GM21381 (cell line): ENCODE measurements at regions not wholly inside any gene's neighbourhood (a gene's known extent, or its start where the extent isn't known, plus 50 kb on each side); places are given as distances from the start of the nearest gene placed in this dataset.

ENCODE experiments used
- ATAC-seq: cut with Tn5 transposase; IDR thresholded peaks from one replicate; pipeline ENCODE4 v1.9.1; 2021; ENCODE audit warnings: mild to moderate bottlenecking, moderate library complexity; ENCODE audit not compliant: unreplicated experiment

DNA sequence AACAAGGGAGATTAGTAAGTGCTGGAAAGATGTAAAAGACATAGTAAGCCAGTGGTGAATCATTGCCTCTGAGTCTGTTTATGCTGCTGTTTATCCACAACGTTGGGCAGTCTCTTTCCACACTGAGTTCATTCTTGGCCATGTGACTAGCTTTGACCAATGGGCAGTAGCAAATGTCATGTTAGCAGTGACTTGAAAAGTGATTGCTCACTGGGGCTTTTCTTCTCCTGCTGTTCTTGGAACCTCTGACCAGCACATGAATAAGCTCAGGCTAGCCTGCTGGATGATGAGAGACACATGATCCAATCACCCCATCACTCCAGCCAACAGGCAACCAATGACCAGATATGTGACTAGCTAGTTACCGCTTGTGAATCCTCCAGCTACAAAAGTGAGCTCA, 360.4 kb downstream of the SLC4A3 start:
- no peak for ATAC-seq

DNA sequence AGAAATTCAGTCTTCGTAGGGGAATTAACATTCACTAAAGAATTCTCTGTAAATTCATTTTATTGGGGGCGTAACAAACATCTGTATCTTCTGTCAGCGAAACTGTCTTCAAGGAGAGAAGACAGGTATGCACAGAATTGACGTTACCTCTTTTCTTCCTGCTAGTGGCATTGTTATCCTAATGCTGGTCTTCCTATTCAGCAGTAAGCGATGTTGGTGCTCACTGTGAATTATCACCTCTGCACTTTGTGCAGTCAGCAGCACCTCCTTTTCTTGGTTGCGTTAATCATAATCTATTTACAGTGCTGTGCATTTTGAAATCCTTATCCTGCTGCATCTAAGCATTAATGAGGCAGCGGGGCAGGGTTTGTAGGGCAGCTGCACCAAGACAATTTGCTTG, 362.3 kb downstream of the SLC4A3 start:
- no peak for ATAC-seq

DNA sequence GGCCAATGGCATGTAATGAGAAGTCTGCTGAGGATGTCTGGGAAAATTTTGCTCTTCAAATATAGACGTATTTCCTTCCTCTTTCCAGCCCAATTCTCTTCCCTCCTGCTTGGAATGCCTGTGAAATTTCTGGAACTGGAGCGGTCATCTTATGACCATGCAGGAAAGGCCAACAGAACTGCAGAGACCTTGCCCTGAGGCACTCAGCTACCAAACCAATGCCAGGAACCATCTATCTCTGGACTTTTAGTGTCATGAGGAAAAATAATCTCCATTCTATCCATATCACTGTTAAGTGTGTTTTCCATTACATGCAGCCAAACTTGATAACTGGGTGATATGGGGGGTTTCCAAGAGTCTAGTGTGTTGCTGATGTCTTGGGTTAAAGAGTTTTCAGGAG, 363.7 kb downstream of the SLC4A3 start:
- ATAC-seq, result no peak

DNA sequence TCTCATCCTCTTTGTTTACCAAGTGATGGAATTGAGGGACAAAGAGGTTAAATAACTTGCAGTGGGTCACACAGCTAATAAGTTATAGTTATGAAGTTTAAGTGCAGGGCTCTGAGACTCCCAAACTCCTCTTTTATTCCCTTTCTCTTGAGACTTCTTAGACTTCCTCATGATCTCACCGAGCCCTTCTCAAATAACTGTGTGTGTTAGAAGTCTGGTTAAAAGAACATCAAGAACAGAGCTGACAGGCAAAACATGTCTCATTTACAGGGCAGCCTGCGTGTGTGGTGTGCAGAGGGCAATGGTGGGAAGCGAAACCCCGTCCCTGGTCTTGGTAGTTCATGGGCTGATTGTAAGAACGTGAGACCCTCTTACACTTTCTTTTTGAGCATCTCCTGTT, 368.0 kb downstream of the SLC4A3 start:
- ATAC-seq, result no peak

DNA sequence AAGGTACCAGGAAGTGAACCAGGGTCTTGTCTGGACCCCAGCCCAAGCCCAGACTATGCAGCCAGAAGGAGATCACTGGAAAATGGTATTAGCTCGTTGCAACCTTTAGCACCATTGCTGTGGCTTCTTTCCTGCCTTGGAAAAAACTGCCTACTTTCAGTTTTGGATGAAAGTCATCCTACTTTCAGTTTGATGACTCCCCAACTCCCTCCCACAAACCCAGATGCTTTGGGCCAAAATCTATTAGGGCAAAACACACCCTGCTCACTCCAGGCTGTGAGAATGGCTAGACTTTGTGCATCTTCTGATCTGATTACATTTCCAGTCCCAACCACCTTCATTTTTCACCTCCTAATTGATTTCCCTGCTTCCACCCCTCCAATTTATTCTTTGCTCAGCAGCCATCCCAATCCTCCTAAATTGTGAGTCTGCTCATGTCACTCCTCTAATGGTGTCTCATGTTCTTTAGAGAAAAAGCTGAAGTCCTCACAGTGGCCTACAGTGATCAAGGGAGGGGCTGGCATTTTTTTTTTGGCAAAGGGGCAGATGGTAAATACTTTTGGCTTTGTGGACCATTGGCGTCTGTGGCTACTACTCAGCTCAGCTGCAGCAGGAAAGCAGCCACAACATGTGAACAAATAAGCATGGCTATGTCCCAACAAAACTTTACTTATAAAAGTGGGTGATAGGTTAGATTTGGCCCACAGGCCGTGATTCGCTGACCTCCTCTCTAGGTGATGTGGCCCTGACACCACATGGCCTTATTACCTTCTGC, 368.7 kb downstream of the SLC4A3 start:
- no peak for ATAC-seq

DNA sequence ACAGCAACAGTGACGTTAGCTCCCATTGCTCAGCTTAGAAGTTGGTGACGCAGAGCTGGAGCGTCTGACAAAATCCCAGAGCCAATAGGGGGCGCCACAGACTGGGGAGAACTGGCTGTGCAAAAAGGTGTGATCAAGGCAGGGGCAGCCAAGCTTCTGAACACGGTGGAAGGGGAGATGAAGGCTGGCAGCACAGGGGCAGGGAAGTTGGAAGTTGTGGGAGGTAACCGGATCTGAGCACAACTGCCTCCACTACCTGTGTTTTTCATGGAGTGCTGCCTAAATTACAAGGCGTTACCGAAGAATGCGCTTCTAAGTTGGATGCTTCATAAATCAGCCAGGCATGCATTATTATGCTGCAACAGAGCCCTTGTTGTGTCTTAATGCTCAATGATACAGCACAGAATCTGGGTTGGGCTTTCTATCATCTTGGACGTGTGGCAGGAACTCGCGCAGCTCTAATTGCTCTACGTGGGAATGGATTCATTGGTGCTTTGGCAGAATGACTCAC, 370.0 kb downstream of the SLC4A3 start:
- ATAC-seq, result no peak

DNA sequence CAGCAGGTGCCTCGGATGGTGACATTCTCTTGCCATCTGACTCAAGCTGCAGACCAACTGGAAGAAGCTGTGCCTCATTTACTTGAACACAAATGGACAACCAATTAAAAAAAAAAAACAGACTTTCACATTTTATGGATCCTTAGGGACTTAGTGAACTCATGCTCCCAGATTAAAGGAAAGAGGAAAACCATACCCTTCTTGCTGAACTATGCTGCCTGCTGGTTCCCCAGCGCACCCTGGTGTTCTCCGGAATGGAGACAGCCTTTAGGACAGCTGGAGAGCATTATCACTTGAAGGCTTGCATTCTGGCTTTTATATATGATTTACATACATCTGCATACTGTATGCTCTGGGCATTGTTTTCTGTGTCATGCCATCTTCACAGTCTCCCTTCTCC, 370.7 kb downstream of the SLC4A3 start:
- no peak for ATAC-seq

DNA sequence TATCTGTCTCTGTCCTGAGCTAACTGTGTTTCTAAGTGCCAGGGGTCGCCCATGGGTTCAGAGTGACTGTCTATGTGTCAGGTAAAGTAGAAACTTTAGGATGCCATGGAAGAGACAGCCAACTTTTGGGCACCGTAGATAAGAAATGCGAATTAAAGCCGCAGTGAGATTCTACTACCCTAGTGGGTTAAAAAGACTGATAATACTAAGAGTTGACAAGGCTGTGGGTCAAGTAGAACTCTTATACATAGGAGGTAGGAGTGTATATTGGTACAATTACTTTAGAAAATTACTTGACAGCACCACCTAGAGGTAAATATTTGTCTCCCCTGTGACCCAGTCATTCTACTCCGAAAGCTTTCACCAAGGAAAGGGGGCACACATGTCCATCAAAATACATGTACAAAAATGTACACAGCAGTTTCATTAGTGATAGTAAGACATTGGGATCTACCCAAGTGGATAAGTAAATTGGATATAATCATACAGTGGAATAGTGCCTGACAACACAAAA, 371.3 kb downstream of the SLC4A3 start:
- ATAC-seq, result no peak

DNA sequence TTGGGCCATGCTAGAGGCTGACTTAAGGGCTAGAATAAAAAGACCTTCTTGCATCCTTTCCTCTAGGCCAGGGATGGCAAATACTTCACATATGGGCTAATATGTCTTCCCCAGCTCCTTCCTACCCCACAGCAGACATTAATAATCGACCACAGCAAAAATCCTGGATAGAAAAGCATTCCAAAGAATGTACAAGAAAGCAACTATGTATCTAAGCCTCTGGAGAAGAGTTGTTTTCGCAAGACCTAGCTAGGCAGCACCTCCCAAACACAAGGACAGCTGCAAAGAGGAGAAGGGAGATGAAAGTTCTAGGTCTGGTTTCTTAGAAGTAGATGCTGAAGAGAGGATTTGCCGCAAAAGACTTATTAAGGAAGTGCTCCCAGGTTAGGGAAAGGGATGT, 372.6 kb downstream of the SLC4A3 start:
- ATAC-seq, result no peak

DNA sequence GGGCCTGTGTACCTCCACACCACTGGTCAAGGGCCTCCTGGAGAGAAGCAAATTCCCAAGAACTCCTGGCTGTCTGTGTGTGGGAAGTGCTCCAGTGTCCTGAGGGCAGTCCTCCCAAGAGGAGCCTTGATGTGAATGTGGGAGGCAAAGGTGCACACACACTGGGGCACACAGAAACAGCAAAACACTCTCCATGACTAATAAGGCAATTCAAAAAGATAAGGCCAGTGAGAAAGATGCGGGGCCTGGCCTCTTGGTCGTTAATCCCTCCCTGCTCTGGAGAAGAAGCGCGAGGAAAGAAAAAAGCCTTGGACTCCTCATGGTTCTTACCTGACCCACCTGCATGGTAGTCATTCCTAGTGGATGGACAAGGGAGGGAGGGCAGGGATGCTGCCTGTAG, 373.2 kb downstream of the SLC4A3 start:
- ATAC-seq, result no peak

DNA sequence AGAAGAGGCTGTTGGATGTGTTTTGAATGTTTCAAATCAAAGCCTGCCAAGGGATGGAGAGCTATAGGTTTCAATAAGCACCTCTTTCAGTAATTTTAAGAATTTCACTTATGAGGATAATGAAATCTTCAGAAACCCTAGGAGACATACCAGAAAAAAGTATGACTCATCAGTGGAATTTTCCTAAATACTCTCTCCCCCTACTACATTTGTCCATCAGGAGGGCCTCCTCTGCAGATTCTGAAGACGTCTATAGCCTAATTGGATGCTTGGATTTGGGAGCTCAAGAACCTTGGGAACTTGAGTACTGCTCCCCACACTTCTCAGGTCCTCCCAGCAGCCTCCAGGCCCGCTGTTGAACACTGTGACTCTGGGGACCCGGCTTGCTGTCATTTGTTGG, 374.3 kb downstream of the SLC4A3 start:
- no peak for ATAC-seq

DNA sequence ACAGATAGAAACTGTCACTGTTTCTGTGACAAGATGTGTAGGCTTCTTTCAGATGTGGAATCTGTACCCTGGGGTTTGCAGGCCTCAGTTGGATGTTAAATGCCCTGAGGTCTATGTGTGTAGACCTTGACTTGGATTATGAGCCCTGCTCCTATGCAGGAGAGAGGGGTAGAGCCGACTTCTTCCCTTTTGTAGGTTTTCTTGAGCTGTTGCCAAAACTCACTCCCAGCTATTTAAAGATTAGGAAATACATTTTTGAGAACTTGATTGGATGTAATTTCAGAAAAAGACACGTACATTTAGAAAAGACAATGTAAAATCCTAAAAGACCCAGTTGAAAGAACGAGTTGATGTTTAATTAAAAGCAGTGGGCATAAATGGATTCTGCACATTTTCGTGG, 374.8 kb downstream of the SLC4A3 start:
- ATAC-seq, result no peak

DNA sequence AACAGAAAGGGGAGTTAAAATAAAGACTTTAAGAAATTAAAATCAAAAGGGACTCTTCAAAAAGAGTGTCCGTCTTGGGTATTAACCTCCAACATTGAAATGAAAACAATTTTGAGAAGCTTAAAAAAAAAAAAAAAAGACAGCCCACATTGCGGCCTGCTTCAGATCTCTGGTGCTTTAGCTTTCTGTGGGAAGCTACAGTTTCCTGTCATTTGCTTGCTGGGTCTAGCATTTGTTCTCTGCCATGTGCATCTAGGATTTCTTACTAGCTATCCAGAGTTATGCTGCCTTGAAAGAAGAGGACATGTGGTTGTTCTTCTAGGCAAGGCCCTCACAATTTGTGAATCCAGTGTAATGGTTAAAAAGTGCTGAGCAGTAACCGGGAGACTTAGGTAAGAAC, 375.3 kb downstream of the SLC4A3 start:
- ATAC-seq, result no peak

DNA sequence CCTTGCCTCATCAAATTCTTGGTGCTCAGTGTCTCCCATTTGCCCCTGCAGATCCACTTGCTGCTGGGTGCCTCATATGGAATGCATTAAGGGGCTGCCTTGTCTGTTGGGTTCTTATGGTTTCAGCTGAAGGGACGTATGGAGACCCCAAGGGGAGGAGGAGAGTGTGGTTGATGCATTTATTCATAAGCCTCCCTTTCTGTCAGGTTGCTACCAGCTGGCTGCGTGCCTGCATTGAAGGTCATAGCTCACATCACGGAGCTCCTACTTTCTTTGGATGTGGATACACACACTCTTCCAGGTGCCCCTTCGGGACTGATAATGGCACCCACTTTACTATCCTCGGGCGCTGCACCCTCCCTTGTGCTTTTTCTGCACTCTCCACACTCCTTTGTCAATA, 377.9 kb downstream of the SLC4A3 start:
- no peak for ATAC-seq

DNA sequence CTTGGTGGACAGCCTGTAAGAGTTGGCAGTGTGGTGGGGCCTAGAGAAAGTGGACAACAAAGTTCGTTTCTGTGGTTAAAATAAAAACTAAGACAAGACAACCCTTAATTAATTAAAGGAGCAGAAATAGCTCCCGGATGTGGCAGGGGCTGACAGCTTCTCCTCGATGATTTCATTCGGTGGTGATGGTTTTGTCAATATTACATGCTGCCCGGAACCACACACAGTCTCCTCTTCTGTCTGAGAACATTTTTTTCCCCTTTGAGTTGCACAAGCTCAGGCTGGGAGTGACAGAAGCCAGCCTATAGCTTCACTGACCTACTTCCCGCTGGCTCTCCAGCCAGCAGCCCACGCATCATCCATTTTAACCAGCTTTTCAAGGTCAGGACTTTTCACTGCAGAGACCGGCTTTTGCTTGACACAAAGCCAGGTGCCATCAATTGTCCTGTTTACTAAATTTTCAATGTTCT, 378.8 kb downstream of the SLC4A3 start:
- no peak for ATAC-seq

DNA sequence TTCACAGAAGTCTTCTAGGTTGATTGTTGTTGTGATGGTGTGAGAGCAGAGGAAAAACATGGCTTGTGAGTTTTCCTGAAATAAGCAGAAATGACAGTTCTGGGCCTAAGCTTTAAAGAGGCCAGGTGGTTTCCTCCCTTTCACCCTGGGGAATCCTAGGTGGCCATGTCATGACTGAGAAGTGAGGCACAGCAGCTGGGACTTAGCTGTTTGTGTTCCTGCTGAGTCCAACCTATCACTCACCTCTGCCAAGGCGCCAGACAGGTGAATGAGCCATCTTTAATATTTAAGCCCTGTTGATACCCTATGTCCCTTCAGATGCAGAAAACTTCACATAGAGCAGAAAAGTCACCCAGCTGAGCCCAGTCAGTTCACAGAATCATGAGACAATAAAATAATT, 384.4 kb downstream of the SLC4A3 start:
- no peak for ATAC-seq

DNA sequence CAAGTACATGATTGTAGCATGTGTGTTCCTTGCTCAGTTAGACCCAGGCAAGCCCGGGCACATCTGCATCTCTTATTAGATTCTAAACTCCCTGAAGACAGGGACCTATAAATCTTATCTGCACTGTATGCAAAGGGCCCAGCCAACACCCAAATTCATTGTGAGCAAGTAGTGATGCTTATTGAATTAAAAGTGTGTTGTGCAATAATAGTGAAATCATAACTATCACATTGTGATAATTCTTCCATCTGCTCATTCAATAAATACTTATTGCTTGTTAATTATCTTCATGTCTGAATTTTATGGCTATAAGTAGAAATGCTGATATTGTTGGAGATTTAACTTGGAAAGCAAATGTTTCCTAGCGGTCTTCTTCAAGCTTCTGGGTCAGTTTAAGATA, 387.5 kb downstream of the SLC4A3 start:
- ATAC-seq, result no peak

DNA sequence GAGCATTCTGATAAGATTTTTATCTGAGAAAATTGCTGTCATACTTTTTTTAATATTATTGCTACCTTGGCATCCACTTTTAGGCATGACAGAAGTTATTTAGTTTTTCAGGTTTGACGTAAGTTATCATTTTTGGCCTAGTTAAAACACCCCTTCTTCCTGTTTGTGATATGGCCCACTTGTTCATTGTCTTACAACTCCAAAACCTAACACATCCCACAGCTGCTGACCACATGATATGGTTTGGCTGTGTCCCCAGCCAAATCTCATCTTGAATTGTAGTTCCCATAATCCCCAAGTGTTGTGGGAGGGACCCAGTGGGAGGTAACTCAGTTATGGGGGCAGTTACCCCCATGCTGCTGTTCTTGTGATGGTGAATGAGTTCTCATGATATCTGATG, 388.1 kb downstream of the SLC4A3 start:
- no peak for ATAC-seq

DNA sequence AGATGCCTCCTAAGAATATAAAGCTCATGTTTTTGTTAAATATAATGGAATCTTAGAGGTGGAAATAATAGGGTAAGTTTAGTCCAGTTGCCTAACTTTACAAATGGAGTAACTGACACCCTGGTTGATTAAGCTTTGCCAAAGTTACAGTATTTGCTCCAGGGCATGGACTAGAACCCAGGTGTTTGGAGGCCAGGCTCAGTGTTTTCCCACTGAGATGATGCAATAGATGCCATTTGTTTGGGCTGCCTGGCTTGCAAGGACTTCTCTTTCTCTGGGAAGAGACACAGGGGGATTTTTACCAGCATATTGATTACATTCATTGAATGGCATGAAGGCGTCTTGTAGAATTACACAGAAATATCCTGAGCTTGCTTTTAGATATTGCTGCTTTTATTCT, 397.8 kb downstream of the SLC4A3 start:
- ATAC-seq, result no peak

DNA sequence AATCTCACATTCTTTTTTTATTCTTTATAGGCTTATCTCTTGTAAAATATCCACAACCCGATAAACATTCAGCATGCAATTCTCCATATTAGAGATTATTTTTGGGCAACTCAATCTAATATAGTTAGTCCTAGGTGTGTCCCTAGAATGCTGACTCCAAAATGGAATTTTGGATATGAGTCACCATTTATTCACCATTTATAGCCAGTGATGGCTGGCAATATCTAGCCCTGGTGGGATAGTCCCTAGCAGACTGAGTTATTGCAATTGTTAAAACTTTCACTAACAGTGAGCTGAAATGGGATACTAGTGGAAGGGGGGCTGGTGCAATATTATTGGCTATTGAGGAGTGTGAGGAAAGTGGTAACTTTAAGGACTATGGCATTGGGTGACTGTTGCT, 401.6 kb downstream of the SLC4A3 start:
- no peak for ATAC-seq

DNA sequence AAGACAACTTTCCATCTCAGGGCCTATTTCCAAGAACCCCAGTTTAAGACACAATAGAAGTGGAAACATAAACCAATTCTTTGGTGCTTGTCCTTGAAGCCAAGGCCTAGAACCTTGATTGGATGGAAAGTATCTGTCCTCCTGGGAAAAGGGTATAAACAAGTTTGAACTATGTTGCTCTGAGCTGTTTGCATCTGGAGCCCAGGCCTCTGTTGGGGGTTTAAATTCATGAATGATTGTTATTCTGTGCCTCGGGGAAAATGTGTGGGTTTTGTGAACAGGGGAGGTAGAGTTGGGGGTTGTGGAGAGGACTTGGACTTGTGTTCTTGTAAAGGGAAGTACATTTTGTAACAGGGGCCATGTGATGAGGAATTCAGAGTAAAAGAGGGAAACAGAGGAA, 406.1 kb downstream of the SLC4A3 start:
- no peak for ATAC-seq

DNA sequence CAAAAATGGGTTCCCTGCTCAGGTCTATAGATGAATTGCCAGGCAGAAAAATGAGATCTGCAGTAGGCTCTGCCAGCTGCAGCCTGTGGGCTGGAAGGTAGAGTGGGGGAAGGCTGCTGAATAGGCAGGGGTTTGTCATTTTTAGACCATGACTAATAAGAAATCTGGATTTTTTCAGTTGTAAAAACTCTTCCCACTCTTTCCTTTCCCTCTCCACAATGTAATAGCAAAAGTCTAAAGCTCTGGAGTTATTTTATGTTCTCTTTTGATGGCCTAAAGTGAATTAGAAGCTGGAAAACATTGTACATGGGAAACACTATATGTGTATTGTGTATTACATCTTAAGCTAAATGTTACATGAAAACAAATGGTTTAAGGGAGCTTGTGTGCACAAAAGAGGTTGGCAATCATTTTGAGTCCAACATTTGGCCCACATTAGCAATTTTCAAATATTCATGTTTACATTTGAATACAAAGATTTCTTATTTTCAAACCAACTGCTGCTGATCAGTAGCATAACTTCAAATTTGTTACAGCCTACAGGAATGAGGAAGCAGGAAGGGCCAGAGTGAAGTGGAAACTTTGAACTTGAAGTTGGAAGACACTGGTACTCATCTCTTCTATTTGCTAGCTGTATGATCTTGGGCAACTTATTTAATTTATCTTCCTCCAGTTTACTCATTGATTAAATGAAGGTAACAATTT, 407.1 kb downstream of the SLC4A3 start:
- ATAC-seq, result no peak
